OCI-LY7 (cell line): ENCODE measurements at regions not wholly inside any gene's neighbourhood (a gene's known extent, or its start where the extent isn't known, plus 50 kb on each side); places are given as distances from the start of the nearest gene placed in this dataset.

Experiments used
- BruUV-seq: library from RNA; stranded (reverse); fragments of 400-500 nt; replicated peaks from 2 replicates; lab custom pipeline; 2021; lab: Mats Ljungman, UMichigan
- CTCF ChIA-PET: fragments of 300-600 bp; sonication (Branson Sonifier 250); formaldehyde crosslinking; loops from one replicate; lab custom pipeline; 2022; ENCODE audit warnings: antibody characterized with exemption; ENCODE audit not compliant: unreplicated experiment; lab: Charles Lee
- POLR2A ChIA-PET: fragments of 300-600 bp; sonication (Branson Sonifier 250); formaldehyde crosslinking; loops from one replicate; lab custom pipeline; 2022; ENCODE audit warnings: antibody characterized with exemption; lab: Charles Lee
- DNase-seq: peaks from one replicate; pipeline ENCODE4 v3.0.0-alpha.2; 2015; ENCODE audit warnings: low spot score
- H2AFZ ChIP-seq: fragments of 200-600 bp; sonication (generic), shearing (Covaris generic); 2 replicates; pipeline ENCODE4 v1.6.1; 2014; ENCODE audit warnings: mild to moderate bottlenecking, antibody characterized with exemption, low read length, moderate library complexity
- H3K27ac ChIP-seq: fragments of 200-600 bp; sonication (generic); 2 replicates; pipeline ENCODE4 v1.5.1; 2014; ENCODE audit warnings: mixed run types, low read depth, mild to moderate bottlenecking, moderate library complexity, low read length, inconsistent platforms; ENCODE audit not compliant: poor library complexity, severe bottlenecking
- H3K36me3 ChIP-seq: fragments of 200-600 bp; sonication (generic); 2 replicates; pipeline ENCODE4 v1.6.1; 2014; ENCODE audit warnings: mild to moderate bottlenecking, antibody characterized with exemption, low read length, moderate library complexity, mixed read lengths; ENCODE audit not compliant: insufficient read depth
- H3K4me1 ChIP-seq: fragments of 200-600 bp; sonication (generic); 2 replicates; pipeline ENCODE4 v1.5.1; 2014; ENCODE audit warnings: mild to moderate bottlenecking, low read length; ENCODE audit not compliant: insufficient read depth, poor library complexity, severe bottlenecking
- H3K4me2 ChIP-seq: fragments of 200-600 bp; sonication (generic); 2 replicates; pipeline ENCODE4 v1.6.1; 2014; ENCODE audit warnings: mild to moderate bottlenecking, low read length
- H3K4me3 ChIP-seq: fragments of 200-600 bp; sonication (generic); 2 replicates; pipeline ENCODE4 v1.5.1; 2014; ENCODE audit warnings: mild to moderate bottlenecking, low read depth, low read length; ENCODE audit not compliant: poor library complexity, severe bottlenecking
- H3K79me2 ChIP-seq: fragments of 200-600 bp; sonication (generic); 2 replicates; pipeline ENCODE4 v1.6.1; 2016; ENCODE audit warnings: low read depth, mild to moderate bottlenecking, low read length, moderate library complexity, mixed read lengths; ENCODE audit not compliant: insufficient read depth
- H3K9me2 ChIP-seq: fragments of 200-600 bp; sonication (generic); 2 replicates; pipeline ENCODE4 v1.6.1; 2016; ENCODE audit warnings: mild to moderate bottlenecking, low read length, mixed read lengths; ENCODE audit not compliant: insufficient read depth
- H3K9me3 ChIP-seq: fragments of 200-600 bp; sonication (generic); 2 replicates; pipeline ENCODE4 v1.6.1; 2014; ENCODE audit warnings: mild to moderate bottlenecking, mixed run types, low read length, mixed read lengths
- H4K20me1 ChIP-seq: fragments of 200-600 bp; sonication (generic); 2 replicates; pipeline ENCODE4 v1.6.1; 2014; ENCODE audit warnings: mild to moderate bottlenecking, antibody characterized with exemption, low read length, moderate library complexity, mixed read lengths; ENCODE audit not compliant: insufficient read depth
- CTCF ChIP-seq: fragments of 200-600 bp; sonication (generic); conservative IDR thresholded peaks from 2 replicates; pipeline ENCODE4 v1.5.1; 2014; ENCODE audit warnings: mild to moderate bottlenecking, antibody characterized with exemption, low read length, moderate library complexity, mixed read lengths
- EZH2phosphoT487 ChIP-seq: fragments of 200-600 bp; sonication (generic); IDR thresholded peaks from 2 replicates; pipeline ENCODE4 v1.6.1; 2018; ENCODE audit warnings: low read depth, borderline replicate concordance, mild to moderate bottlenecking, mixed run types, antibody characterized with exemption, low read length, moderate library complexity, mixed read lengths
- intact Hi-C: fragments of 100-400 bp; cut with micrococcal nuclease; formaldehyde crosslinking; loops from one replicate; pipeline ENCODE4 v1.10.0; 2022; ENCODE audit not compliant: unreplicated experiment

- H3K4me2 ChIP-seq = no peak overlapping the region
- no peak for DNase-seq
- H3K4me1 ChIP-seq = no peaks in the 10 kb centered on the region
- no TSS peak for BruUV-seq
- no peaks in the 10 kb centered on the region for H3K79me2 ChIP-seq
- no peak overlapping the region for H3K27ac ChIP-seq
- H4K20me1 ChIP-seq = no peaks in the 10 kb centered on the region
- CTCF ChIA-PET = no interaction called here
- H2AFZ ChIP-seq = no peak overlapping the region
- POLR2A ChIA-PET = no interaction called here
- intact Hi-C loops = no loop called here
- TF ChIP-seq EZH2phosphoT487 = no peak
- TF ChIP-seq CTCF = no peak
- H3K36me3 ChIP-seq = no peaks in the 10 kb centered on the region
- no peak overlapping the region for H3K4me3 ChIP-seq
- H3K9me2 ChIP-seq = no peaks in the 10 kb centered on the region
- H3K9me3 ChIP-seq = no peaks in the 10 kb centered on the region
Observed at GRCh38 chr2:52880872-52881271, 886.7 kb upstream of the CHAC2 start.

- TF ChIP-seq CTCF (no peak), EZH2phosphoT487 (no peak)
- intact Hi-C loops = no loop called here
Observed at GRCh38 chr2:52879561-52879960, 888.0 kb upstream of the CHAC2 start.

GRCh38 chr2:52877703-52878102, 889.9 kb upstream of the CHAC2 start:
- TF ChIP-seq EZH2phosphoT487 (no peak), CTCF (no peak)
- Histone ChIP-seq H2AFZ (no peak overlapping the region), H3K36me3 (no peaks in the 10 kb centered on the region), H4K20me1 (no peaks in the 10 kb centered on the region), H3K79me2 (no peaks in the 10 kb centered on the region), H3K9me3 (no peaks in the 10 kb centered on the region), H3K4me2 (no peak overlapping the region), H3K4me1 (no peaks in the 10 kb centered on the region), H3K27ac (no peak overlapping the region), H3K9me2 (no peaks in the 10 kb centered on the region), H3K4me3 (no peak overlapping the region)
- ChIA-PET CTCF (no interaction called here), POLR2A (interaction anchor here (0.6 kb wide), 1 partner anchor 128 kb away, joined by 3 read pairs; no protein-coding TSS in a partner anchor)
- no peak for DNase-seq
- intact Hi-C loops = no loop called here
- BruUV-seq = no TSS peak

More at GRCh38 chr2:52879561-52879960, 888.0 kb upstream of the CHAC2 start:
- CTCF ChIA-PET = no interaction called here
- DNase-seq = no peak
- H3K4me3 ChIP-seq = no peak overlapping the region
- no peaks in the 10 kb centered on the region for H3K9me3 ChIP-seq
- no peak overlapping the region for H2AFZ ChIP-seq
- H3K36me3 ChIP-seq = no peaks in the 10 kb centered on the region
- H3K4me2 ChIP-seq = no peak overlapping the region
- no peaks in the 10 kb centered on the region for H4K20me1 ChIP-seq
- H3K9me2 ChIP-seq = no peaks in the 10 kb centered on the region
- BruUV-seq = no TSS peak
- POLR2A ChIA-PET = no interaction called here
- H3K27ac ChIP-seq = no peak overlapping the region
- H3K4me1 ChIP-seq = no peaks in the 10 kb centered on the region
- no peaks in the 10 kb centered on the region for H3K79me2 ChIP-seq
